ENCODE measurements at regions not wholly inside any gene's neighbourhood (a gene's known extent, or its start where the extent isn't known, plus 50 kb on each side); places are given as distances from the start of the nearest gene placed in this dataset.

DNA sequence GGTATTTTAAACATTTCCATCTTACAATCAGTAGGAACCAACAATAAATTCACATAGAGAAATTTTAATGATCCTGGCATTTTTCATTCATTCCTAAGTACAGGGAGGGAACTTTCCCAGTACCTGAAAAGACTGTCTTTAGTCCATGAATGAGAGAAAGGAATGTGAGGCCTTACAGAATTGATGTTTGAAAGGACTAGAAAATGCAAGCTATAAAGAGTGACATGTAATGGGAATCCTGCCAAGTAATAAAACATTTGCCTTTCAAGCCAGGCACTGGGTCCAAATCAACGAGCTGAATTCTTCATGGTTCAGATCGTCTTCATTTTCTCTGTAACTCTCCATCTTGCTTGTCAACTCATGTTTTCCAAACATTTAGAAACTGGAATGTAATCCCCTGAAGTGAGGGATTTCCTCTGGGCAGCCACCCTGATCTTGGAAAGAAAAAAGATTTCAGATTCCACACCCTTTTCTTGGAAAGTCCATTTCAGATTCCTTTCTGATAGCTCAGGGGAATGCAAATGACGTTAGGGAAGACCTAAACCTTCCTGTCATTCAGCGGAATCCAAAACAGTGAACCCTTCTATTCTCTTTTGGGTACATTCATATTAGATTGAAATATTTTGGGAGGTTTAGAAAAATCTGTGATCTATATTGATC is 315.8 kb downstream of the SH3GL2 start:
- DNase-seq: no peak

DNA sequence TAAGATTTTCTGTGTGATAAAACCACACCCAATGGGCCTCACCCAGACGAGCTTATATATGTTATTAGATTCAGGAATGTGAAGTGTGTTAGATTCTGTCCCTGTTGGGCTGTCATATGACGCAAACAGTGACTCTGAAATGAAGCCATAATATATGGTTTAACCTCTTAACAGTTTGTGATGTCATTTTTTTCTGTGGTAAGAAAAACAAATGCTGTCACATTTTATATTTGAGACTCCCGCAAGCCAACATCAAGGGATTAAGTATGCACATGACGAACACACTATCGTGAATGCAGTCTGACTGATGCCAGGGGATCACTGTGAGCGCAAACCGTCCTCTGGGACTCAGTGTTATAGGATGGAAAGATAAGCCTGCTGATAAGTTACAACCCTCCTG is 321.7 kb downstream of the SH3GL2 start:
- no peak for DNase-seq

DNA sequence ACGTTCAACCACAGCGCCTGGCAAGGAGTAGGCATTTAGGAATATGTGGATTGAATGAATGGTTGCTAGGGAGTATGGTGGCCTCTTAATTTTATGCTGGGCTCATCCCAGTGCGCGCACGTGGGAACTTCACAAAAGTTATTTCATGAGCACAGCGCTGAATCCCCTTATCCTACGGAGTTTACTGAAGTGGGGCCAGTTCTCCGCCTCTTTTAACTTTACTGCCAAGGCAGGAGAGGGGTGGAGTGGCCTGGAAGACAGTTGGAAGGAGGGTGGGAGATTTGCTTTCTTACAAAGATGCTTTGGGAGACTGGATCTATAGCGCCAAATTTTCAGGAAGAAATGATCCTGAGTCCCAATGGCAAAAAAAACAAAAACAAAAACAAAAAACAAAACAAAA is 326.5 kb downstream of the SH3GL2 start:
- no peak for DNase-seq

DNA sequence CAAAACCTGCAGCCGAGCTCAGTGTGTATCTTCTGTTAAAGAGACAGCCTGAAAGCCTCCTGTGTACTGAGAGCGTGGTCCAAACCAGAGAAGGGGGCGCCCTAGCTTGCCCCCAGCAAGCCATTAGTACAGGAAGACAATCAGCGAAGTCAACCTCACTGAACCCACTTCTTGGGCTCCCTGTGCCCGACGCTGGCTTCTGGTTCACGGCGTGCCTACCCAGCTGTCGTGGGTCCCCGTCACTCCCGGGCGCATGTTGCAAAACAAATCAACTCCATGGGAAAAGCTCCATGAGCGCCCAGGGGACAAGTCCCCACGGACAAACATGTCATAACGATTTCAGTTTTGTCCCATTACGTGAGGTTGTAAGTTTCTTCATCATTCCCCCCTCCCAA is 326.9 kb downstream of the SH3GL2 start:
- DNase-seq: no peak

DNA sequence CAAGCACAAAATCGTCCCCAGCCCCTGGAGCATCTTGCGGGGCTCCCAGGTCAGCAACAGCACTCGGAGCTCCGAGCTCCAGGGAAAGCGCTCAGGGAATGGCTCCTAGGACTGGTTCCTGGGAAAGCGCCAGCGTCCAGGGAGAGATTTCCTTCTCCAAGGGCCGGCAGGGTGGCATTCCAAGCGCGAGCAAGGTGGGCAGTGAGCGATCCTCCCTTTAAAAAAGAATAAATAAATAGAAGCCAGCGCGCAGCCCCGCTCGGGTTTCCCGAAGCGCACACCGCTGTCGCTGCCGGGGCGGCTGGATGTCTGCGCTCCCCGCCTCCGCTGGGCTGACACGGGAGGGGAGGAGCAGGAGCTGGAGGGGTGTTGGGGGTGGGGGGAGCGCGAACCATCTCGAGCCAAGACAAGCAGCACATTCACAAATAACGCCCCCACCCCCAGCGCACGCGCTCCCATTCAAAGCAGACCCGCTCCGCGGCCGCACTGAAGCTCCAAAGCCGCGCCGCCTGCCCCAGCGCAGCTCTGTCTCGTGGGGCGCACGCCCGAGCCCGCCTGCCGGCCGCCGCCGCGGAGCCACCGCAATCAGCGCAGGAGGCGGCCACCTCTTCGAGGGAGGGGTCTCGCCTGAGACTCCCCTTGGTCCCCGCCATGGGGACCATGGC is 327.4 kb downstream of the SH3GL2 start:
- no peak for DNase-seq

DNA sequence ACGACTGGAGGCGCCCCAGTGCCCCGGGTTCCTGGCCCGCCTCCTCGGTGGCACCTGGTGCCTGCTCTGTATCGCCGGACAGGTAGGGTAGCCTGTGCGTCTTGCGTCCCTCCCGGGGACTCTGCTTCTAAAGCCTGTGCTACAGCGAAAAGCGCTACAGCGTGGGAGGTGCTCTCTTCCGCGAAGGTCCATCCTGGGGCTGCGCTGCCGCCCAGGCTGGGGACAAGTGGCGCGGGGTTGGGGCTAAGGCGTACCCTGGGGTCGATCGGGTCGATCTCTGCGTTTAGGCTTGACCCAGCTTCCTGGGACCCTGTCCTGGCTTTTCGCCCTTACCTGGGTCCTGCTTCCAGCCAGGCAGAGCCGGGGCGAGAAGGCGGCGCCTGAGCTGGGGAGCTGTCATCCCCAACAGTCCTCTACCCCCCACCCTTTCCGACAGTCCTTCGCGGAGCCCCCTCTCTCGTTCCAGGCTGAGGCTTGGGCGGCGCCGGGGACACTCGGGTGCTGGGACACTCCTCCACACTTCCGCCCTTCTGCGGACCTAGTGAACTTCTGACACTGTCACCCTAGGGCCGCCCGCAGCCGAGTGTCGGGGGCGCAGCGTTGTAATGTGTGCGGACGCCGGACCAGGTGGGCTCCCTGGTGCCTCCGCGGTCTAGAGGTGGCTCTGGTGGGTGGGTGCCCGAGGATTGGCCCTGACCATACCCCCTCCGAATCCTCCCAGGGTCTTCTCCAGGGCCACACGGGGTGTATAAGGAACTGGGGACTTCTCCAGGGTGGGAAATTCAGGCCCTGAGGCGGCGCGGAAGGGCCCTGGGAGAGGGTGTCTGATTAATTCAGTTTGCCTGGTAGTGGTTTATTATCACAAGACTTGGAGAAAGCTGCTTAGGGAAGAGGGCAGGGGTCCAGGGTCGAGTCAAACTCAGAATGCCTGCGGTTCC is 328.2 kb downstream of the SH3GL2 start:
- no peak for DNase-seq

DNA sequence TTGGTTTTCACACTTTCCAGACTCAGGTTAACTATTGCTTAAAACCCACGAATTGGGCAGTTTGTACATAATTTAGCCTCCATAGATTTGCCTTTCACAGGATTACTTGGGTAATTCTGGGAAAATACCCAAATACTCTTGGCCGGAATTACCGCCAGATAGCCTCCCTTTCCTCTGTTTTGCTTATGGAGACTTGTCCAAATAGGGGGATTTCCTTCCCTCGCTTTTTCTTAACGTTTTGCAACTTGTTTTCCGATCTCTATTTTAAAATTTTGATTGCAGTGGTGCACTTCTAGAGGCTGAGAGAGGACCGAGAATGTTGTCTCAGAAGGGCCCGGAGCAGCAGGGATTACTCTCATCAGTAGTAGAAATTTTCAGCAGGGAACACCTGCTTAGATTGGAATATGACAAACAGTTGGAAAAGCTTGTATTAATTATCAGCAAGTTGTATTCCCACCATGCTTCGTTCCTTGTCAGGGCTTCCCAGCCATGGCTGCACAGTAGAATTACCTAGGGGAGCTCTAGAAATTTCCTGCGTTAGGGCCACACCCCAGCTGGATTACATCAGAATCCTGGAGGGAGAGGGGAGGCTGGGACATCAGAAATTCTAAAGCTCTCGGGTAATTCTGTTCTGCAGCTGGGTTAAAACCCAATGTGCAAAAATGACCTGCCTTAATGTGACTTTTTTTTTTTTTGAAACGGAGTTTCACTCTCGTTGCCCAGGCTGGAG is 329.1 kb downstream of the SH3GL2 start:
- no peak for DNase-seq

DNA sequence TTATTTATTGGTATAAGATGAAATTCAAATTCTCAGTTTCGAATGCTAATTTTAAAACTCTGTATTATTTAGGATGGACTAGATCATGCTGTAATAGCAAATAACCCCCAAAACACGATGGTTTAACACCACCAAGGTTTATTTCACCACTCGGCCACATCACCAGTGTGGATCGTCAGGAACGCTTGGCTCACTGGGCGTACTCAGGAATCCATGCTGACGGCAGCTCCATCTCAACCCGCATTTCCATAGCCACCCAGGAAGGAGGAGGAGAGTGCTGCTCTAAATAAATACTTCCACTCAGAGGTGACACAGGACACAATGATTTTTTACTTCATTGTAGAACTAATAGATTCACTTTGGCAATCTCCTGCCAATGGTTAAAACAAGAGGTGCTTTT is 347.4 kb downstream of the SH3GL2 start:
- DNase-seq: no peak

DNA sequence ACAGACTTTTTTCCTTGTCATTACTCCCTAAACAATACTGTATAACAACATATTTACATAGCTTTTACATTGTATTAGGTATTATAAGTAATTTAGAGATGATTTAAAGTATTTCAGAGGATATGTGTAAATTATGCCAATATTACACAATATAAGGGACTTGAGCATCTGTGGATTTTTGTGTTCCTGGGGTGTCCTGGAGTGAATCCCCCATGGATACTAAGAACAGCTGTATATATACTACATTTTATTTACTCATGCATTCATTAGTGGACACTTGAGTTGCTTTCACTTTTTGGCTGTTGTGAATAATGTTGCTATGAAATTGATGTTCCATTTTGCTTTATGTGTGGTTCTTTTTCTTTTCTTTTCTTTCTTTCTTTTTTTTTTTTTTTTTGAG is 348.8 kb downstream of the SH3GL2 start:
- DNase-seq: no peak

DNA sequence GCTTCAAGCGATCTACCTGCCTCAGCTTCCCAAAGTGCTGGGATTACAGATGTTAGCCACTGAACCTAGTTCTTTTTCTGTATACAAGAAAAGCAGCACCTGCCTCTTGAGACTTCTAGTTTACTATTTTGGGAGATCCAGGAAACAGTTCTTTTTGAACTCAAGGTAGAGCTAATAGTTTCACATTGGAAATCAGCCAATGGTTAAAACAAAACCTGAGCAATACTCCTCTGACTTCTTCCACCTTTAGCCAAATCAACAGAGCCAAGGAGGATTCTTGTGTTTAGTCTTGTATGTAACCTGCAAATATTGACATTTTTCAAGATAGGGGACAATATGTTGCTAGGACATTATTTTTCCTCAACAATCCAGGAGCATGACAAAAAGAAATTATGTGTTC is 349.4 kb downstream of the SH3GL2 start:
- no peak for DNase-seq

DNA sequence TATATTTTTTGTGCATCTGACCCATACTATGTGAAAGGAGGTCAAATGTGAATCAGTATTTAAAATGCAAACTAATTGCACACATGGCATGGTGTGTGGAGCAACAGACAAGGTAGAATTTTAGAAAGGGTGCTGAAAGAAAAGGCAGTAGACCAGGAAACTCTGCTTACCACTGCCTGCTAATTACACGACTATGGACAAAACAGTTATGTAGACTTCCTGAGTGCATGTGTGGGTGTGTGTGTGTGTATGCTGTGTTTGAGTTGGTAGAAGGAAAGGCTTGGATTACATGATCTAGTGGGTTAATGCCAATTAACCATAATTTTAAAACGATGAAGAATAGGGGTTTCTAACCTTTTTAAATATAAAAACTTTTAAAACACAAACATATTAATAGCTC is 349.9 kb downstream of the SH3GL2 start:
- no peak for DNase-seq

DNA sequence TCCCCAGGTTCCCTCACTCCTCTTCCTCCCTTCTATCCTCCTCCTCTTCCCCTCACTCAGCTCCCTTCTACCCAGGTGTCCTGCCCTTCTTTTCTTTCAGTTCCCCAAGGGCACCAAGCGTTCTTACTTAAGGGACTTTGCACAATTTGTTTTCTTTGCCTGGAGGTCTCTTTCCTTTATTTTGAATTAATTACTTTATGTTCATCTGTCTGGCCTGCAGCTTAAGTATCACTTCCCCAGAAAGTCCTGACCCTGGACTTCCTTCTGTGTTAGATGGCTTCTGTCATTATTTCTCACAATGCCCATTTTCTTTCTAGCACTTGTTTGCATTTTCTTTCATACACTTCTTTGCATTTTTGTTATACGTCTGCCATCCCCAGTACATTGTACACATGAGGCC is 350.6 kb downstream of the SH3GL2 start:
- DNase-seq: no peak

DNA sequence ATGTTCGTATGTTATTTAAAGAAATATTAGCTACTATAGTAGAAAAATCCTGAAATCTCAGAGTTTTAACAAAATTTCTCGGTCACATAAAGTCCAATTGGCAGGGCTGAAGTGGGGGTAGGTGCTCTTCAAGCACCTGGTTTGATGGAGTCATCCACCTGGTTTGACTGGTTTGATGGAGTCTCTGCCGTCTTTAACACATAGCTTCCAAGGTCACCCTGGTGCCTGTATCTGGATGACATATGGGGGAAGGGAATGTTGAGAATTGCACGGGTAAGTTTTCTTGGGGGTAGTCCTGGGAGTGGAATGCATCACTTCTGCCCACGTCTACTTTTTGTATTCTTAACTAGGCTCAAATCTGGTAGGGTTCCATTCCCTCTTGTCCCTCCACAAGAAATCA is 351.2 kb downstream of the SH3GL2 start:
- no peak for DNase-seq

DNA sequence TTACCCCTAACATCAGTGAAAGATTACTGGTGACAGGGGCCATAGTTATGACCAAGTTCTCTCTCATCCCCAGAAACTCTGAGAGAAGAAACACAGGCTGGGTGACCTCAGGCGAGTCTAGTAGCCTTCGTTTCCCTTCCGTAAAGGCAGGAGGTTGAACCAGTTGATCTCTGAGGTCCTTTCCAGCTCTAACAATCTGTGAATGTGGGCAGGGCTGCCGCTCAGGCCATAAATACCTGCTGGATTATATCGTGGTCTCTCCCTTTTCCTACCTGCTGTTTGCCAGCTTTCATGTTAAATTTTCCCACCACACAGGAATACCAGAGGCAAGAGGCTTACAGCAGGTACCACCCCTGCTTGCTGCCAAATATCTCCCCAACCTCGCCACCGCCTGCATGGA is 357.5 kb downstream of the SH3GL2 start:
- DNase-seq: no peak

DNA sequence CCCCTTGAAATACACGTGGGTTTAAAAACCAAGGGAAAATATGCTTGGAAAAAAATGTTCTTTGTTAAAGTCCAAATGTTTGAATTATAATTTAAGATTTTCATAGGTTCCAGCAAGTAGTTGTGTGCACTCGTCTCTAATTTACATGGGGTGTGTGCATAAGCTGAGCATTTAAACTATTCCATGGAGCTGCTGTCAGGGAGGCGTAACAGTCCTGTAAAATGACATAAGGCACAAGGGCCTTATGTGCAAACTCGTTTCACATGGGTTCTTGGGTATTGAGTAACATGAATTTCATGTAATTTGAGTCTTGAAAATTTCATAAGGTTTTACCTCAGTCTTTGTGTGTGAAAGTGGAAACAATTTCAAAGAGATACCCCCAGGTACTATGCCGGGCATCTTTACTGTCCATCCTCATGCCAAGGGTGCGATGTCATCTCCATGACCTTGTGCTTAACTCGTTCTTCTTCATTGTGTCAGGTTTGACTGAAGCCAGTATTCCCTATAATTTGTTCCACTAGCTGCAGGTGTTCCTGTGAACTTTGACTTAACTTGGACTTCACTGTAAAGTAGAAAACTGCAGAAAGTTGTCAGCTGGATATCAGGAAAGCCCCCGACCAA is 359.3 kb downstream of the SH3GL2 start:
- DNase-seq: no peak

DNA sequence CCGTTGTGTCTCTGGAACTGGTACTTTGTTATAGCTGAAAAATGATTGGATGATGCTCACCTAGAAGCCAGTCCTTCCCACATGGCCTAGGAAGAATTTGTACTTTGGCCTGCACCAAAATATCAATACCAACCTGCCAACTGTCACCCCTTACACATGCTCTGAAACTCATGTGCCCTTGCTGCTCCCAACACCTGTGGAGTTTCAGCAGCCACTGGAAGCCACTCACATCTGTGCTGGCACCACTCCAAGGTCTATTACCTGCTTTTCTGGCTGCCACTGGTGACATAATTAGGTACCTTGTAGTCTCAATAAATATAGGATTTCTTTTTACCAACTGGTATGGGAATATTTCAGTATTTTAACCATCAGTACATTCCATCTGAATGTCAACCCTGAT is 363.6 kb downstream of the SH3GL2 start:
- no peak for DNase-seq

DNA sequence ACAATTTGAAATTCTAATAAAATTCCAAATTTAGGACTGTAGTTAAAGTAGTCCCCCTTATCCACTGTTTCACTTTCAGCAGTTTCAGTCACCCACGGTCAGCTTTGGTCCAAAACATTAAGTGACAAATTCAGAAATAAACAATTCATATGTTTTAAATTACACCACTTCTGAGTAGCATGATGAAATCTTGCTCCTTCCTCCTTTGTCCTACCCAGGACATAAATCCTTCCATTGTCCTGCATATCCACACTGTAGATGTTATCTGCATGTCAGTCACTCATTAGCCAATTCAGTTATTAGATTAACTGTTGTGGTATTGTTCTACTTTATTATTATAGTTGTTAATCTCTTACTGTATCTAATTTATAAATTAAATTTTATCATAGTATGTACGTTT is 376.5 kb downstream of the SH3GL2 start:
- DNase-seq: no peak

DNA sequence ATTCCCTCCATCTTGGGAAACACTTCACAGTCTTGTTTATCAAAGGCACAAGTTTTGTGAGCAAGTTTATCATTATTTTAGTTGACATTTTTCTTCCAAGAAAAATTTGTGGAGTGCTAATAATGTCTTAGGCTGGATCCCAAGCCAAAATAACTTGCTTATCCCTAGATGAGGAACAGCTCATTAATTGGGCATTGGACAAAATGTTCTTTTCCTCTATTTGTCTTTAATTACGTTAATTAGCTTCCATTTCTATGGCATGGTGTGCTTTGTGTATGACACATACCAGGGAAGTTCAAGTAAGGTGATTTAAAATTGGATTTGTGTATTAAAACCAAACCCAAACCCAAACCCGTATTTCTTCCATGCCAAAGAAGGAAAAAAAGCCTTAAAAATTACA is 379.5 kb downstream of the SH3GL2 start:
- no peak for DNase-seq

DNA sequence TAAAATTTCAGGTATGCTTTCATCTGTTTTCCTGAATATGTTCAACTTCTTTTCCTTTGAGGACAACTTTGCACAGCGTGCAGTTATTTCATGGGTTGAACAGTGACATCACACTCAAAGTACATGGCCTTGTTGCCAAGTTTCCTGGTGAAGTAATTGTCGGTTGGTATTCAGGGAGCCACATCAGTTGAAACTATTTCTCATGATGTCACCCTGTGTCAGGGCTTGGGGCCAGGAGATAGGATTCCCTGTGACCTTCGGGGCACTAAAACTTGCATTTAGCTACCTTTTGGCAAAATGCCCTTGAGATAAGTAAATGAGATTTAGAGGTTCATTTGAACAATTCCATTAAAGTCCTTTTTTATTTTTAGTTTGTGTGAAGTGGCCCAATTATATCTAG is 383.9 kb downstream of the SH3GL2 start:
- DNase-seq: no peak

DNA sequence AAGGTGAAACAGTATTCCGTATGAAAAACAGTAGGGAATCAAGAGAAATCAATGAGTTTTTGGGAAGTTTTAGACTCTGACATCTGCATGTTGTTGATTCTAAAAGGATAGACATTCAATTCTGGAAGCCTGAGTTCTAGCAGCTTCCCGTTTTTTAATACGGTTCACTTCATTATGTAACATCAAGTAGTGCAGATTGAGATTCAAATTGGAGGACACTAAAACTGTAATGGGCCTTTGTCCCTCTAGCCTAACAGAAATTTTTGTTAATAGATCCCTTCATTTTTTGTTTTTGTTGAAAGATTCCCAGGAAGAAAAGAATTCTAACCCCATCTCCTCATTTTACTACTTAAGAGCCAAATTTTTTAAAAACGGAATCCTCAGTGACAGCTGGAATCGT is 384.6 kb downstream of the SH3GL2 start:
- DNase-seq: no peak

DNA sequence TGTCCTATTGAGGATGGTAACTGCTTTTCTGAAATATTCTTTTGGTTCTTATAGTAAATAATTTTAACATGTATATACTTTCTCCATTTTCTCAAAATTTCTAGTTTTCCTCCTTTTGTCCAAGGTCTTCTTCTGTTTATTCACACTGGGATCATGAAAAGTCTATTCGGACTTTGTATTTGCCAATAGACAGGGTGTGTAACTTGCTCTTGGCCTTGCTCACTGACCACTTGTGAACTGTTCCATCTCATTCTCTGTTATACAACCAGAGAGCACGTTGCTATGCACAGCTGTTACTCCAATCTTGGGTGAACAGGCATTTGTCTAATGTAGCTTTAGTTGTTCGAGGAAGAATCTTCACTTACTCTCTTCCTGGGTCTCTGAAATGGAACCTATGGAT is 388.9 kb downstream of the SH3GL2 start:
- DNase-seq: no peak

DNA sequence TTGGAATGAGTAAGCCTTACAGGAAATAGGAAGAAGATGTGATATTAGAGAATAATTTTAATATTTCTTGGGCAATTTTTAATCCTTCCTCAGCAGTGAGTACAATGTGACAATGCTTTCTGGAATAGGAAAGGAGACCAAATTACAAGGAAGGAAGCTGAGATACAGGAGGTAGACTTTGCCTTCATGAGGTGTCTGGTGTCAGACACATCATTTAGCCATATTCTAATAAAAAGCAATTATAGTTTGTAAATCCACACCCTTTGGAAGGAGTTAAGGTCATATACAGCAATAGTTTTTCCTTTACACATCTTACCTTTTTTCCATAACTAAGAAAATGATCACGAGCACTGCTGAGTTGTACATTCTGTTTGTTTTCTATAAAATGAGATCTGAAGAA is 390.4 kb downstream of the SH3GL2 start:
- DNase-seq: no peak

DNA sequence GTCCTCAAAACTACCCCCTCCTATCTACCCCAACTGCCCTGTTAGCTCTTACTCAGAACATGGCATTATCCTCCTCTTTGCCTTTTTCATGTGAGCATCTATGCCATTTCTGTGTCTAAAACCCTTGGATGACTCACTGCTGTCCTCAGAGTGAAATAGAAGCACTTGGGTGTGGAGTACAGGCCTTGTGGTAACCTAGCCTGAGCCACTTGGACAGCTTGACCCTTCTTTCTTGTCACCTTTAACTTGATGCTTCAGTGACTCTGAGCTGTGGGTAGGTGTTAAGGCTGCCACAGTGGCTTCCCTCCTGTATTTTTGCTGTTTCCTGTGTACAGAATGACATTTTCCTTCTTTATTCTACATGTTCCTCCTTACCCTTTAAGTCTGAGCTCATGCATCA is 391.4 kb downstream of the SH3GL2 start:
- DNase-seq: no peak
